ENCODE measurements at regions not wholly inside any gene's neighbourhood (a gene's known extent, or its start where the extent isn't known, plus 50 kb on each side); places are given as distances from the start of the nearest gene placed in this dataset.

DNA sequence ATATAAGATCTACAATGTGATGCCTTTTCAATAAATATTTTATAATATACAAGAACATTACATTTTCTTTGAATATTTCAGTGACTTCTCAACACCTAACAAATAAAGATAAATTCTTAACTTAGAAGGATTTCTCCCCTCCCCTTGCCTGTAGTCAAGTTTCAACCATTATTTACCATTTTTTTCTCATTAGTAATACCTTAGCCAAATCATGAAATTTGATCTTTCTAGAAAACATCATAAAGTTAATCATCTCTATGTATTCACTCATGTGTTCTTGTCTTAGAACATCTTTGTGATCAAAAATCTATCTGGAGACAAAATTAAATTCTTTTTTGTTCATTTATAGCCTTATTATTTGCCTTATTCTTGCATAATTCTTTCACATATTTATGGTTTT, 1201.8 kb upstream of the EPHA6 start:
- TF ChIP-seq EZH2phosphoT487 (IDR thresholded peaks at IDR 0.05; ENCODE audit: unreplicated experiment) (no peak), JUNB (IDR thresholded peaks at IDR 0.05; ENCODE audit: unreplicated experiment) (no peak), ZNF331 (CRISPR knock-in tag; IDR thresholded peaks at IDR 0.05; ENCODE audit: low read depth) (no peak), NANOG (IDR thresholded peaks at IDR 0.05; ENCODE audit: borderline replicate concordance) (no peak), CTCF (conservative IDR thresholded peaks at IDR 0.05; ENCODE audit: low read depth in 2 of 2) (no peak), ZNF114 (CRISPR knock-in tag; IDR thresholded peaks at IDR 0.05) (no peak), EZH2 (IDR thresholded peaks at IDR 0.05; ENCODE audit: low read depth, unreplicated experiment) (no peak), CREB1 (CRISPR knock-in tag; IDR thresholded peaks at IDR 0.05; ENCODE audit: low read depth) (no peak), STAT1 (IDR thresholded peaks at IDR 0.05; ENCODE audit: unreplicated experiment) (no peak), POLR2AphosphoS5 (IDR thresholded peaks at IDR 0.05; ENCODE audit: low read depth) (no peak)
- TF ChIP-seq, protein P1, sequence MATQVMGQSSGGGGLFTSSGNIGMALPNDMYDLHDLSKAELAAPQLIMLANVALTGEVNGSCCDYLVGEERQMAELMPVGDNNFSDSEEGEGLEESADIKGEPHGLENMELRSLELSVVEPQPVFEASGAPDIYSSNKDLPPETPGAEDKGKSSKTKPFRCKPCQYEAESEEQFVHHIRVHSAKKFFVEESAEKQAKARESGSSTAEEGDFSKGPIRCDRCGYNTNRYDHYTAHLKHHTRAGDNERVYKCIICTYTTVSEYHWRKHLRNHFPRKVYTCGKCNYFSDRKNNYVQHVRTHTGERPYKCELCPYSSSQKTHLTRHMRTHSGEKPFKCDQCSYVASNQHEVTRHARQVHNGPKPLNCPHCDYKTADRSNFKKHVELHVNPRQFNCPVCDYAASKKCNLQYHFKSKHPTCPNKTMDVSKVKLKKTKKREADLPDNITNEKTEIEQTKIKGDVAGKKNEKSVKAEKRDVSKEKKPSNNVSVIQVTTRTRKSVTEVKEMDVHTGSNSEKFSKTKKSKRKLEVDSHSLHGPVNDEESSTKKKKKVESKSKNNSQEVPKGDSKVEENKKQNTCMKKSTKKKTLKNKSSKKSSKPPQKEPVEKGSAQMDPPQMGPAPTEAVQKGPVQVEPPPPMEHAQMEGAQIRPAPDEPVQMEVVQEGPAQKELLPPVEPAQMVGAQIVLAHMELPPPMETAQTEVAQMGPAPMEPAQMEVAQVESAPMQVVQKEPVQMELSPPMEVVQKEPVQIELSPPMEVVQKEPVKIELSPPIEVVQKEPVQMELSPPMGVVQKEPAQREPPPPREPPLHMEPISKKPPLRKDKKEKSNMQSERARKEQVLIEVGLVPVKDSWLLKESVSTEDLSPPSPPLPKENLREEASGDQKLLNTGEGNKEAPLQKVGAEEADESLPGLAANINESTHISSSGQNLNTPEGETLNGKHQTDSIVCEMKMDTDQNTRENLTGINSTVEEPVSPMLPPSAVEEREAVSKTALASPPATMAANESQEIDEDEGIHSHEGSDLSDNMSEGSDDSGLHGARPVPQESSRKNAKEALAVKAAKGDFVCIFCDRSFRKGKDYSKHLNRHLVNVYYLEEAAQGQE (IDR thresholded peaks at IDR 0.05; ENCODE audit: unreplicated experiment), result no peak
- TF ChIP-seq, protein P2, sequence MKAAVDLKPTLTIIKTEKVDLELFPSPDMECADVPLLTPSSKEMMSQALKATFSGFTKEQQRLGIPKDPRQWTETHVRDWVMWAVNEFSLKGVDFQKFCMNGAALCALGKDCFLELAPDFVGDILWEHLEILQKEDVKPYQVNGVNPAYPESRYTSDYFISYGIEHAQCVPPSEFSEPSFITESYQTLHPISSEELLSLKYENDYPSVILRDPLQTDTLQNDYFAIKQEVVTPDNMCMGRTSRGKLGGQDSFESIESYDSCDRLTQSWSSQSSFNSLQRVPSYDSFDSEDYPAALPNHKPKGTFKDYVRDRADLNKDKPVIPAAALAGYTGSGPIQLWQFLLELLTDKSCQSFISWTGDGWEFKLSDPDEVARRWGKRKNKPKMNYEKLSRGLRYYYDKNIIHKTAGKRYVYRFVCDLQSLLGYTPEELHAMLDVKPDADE (IDR thresholded peaks at IDR 0.05), result no peak
- TF ChIP-seq, protein P3, sequence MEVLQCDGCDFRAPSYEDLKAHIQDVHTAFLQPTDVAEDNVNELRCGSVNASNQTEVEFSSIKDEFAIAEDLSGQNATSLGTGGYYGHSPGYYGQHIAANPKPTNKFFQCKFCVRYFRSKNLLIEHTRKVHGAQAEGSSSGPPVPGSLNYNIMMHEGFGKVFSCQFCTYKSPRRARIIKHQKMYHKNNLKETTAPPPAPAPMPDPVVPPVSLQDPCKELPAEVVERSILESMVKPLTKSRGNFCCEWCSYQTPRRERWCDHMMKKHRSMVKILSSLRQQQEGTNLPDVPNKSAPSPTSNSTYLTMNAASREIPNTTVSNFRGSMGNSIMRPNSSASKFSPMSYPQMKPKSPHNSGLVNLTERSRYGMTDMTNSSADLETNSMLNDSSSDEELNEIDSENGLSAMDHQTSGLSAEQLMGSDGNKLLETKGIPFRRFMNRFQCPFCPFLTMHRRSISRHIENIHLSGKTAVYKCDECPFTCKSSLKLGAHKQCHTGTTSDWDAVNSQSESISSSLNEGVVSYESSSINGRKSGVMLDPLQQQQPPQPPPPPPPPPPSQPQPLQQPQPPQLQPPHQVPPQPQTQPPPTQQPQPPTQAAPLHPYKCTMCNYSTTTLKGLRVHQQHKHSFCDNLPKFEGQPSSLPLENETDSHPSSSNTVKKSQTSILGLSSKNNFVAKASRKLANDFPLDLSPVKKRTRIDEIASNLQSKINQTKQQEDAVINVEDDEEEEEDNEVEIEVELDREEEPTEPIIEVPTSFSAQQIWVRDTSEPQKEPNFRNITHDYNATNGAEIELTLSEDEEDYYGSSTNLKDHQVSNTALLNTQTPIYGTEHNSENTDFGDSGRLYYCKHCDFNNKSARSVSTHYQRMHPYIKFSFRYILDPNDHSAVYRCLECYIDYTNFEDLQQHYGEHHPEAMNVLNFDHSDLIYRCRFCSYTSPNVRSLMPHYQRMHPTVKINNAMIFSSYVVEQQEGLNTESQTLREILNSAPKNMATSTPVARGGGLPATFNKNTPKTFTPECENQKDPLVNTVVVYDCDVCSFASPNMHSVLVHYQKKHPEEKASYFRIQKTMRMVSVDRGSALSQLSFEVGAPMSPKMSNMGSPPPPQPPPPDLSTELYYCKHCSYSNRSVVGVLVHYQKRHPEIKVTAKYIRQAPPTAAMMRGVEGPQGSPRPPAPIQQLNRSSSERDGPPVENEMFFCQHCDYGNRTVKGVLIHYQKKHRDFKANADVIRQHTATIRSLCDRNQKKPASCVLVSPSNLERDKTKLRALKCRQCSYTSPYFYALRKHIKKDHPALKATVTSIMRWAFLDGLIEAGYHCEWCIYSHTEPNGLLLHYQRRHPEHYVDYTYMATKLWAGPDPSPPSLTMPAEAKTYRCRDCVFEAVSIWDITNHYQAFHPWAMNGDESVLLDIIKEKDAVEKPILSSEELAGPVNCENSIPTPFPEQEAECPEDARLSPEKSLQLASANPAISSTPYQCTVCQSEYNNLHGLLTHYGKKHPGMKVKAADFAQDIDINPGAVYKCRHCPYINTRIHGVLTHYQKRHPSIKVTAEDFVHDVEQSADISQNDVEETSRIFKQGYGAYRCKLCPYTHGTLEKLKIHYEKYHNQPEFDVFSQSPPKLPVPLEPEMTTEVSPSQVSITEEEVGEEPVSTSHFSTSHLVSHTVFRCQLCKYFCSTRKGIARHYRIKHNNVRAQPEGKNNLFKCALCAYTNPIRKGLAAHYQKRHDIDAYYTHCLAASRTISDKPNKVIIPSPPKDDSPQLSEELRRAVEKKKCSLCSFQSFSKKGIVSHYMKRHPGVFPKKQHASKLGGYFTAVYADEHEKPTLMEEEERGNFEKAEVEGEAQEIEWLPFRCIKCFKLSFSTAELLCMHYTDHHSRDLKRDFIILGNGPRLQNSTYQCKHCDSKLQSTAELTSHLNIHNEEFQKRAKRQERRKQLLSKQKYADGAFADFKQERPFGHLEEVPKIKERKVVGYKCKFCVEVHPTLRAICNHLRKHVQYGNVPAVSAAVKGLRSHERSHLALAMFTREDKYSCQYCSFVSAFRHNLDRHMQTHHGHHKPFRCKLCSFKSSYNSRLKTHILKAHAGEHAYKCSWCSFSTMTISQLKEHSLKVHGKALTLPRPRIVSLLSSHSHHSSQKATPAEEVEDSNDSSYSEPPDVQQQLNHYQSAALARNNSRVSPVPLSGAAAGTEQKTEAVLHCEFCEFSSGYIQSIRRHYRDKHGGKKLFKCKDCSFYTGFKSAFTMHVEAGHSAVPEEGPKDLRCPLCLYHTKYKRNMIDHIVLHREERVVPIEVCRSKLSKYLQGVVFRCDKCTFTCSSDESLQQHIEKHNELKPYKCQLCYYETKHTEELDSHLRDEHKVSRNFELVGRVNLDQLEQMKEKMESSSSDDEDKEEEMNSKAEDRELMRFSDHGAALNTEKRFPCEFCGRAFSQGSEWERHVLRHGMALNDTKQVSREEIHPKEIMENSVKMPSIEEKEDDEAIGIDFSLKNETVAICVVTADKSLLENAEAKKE (CRISPR knock-in tag; IDR thresholded peaks at IDR 0.05), result no peak
- no peak overlapping the region for H3K4me2 ChIP-seq
- Mint-ChIP-seq H3K4me1 (no peaks in the 10 kb centered on the region), H3K36me3 (ENCODE audit: low read depth) (peaks cover 17% of the 10 kb centered on the region), H3K9me3 (peaks cover 20% of the 10 kb centered on the region), H3K27ac (no peak overlapping the region), H3K4me3 (no peak overlapping the region), H3K27me3 (ENCODE audit: insufficient read depth, low read depth, poor library complexity) (no peaks in the 10 kb centered on the region)
- H4K20me1 ChIP-seq (replicated peaks; ENCODE audit: insufficient read depth), result no peaks in the 10 kb centered on the region
- peaks cover 2% of the 10 kb centered on the region for H3K9me2 ChIP-seq (ENCODE audit: insufficient read depth)
- H3K79me2 ChIP-seq (replicated peaks; ENCODE audit: insufficient read depth), result no peaks in the 10 kb centered on the region
- H3K27me3 ChIP-seq (ENCODE audit: insufficient read depth), result no peaks in the 10 kb centered on the region
- no peak overlapping the region for H3K4me3 ChIP-seq
- H3K27ac ChIP-seq (ENCODE audit: low read depth), result no peak overlapping the region
- H3K36me3 ChIP-seq (ENCODE audit: insufficient read depth), result no peaks in the 10 kb centered on the region
- ATAC-seq, result no peak
- no peaks in the 10 kb centered on the region for H3F3A ChIP-seq (replicated peaks; ENCODE audit: low read depth)
- no peak overlapping the region for H2AFZ ChIP-seq
- H3K4me1 ChIP-seq (ENCODE audit: insufficient read depth), result no peaks in the 10 kb centered on the region
- no peak for DNase-seq (ENCODE audit: low spot score)

All from GM23338 (cell line).